Thymus (tissue), 11 donors: ENCODE measurements at regions not wholly inside any gene's neighbourhood (a gene's known extent, or its start where the extent isn't known, plus 50 kb on each side); places are given as distances from the start of the nearest gene placed in this dataset.

Experiments
- DNase-seq, 9 donors: peaks; one replicate each; pipeline ENCODE4 v3.0.0-alpha.2; 2013; ENCODE audit warnings: low spot score in 9 of 9, low read depth in 6 of 9, missing footprints in 1 of 9
- H3K27ac ChIP-seq, 2 donors: one replicate each; pipeline ENCODE4 v1.5.1; 2013; ENCODE audit warnings: control low read depth in 1 of 2, low read depth in 1 of 2, low read length in 1 of 2, mild to moderate bottlenecking in 1 of 2, moderate library complexity in 1 of 2
- H3K27me3 ChIP-seq, 2 donors: one replicate each; pipeline ENCODE4 v1.5.1; 2013; ENCODE audit warnings: low read length in 1 of 2; ENCODE audit not compliant: control insufficient read depth in 2 of 2, insufficient read depth in 1 of 2
- H3K36me3 ChIP-seq, 2 donors: one replicate each; pipeline ENCODE4 v1.5.1; 2013; ENCODE audit warnings: low read length in 1 of 2, mild to moderate bottlenecking in 1 of 2, moderate library complexity in 1 of 2; ENCODE audit not compliant: control insufficient read depth in 2 of 2, insufficient read depth in 2 of 2
- H3K4me1 ChIP-seq, 2 donors: one replicate each; pipeline ENCODE4 v1.5.1; 2013; ENCODE audit warnings: low read length in 2 of 2; ENCODE audit not compliant: control insufficient read depth in 2 of 2, insufficient read depth in 2 of 2
- H3K4me3 ChIP-seq, 2 donors: one replicate each; pipeline ENCODE4 v1.5.1; 2013; ENCODE audit warnings: low read length in 2 of 2, control low read depth in 1 of 2, mild to moderate bottlenecking in 1 of 2
- H3K9me3 ChIP-seq, 2 donors: one replicate each; pipeline ENCODE4 v1.5.1; 2013; ENCODE audit warnings: low read length in 1 of 2, mild to moderate bottlenecking in 1 of 2; ENCODE audit not compliant: control insufficient read depth in 2 of 2, insufficient read depth in 1 of 2
- WGBS: extraction: QIAGEN DNeasy Blood & Tissue Kit; methylation state at CpG from one replicate; pipeline ENCODE4 v1.1.7; 2013; 5-methylcytosine and 5-hydroxymethylcytosine counted together
- donor health status: healthy.

DNA sequence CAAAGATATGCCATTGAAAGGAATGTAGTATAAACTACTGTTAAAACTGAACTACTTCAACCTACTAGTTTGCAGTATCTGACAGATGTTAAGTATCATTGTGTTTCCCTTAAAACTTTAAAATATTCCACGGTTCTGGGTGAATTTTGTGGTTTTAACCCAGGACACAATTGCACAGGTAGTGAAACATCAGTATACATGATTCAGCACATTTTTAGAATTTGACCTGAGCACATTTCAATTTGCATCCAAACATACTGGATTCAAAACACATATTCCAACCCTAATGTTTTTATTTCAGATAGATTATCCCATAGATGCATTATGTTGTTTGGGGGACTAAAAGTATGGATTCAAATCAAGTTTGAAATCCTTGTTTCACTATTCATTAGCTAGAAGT, 129.9 kb upstream of the ZNF804B start:
- no peaks in the 10 kb centered on the region for H3K4me1 ChIP-seq
- no peaks in the 10 kb centered on the region for H3K9me3 ChIP-seq
- 81% methylated on average over 1 of the region's 1 CpG for WGBS
- no peaks in the 10 kb centered on the region for H3K36me3 ChIP-seq
- no peaks in the 10 kb centered on the region for H3K27me3 ChIP-seq
- DNase-seq = no peak
- H3K27ac ChIP-seq = no peak overlapping the region
- H3K4me3 ChIP-seq = no peak overlapping the region

DNA sequence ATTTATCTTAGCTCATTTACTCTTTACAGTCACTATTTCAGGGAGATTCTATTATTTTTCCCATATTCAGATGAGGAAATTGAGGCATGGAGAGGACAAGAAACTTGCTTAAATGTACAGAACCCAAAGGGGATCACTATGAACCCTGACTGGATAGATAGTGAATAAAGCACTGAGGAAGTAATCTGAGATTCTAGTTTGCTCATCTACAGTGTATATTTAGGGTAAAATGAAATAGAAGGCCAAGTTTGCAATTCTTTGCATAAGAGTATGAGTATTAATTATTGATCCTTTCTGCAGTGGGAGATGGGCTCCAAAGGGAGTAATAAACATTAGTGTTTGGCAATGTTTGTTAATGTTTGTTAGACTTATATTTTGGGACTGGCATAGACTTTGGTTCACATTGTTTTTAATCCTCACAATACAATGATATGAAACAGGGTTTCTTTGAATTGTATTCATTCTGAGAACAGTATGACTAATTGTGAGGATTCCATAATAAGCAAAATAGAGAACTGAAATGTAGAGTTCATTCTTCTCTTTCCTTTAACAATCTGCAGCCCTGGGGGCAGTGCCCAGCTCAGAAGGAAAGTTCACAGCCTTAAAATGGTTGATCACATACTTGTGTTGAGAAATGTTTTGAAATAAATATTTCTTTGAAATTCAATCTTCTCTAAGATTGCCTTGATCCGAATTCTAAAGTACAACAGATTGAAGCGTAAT, 131.0 kb upstream of the ZNF804B start:
- H3K36me3 ChIP-seq = no peaks in the 10 kb centered on the region
- H3K4me1 ChIP-seq = no peaks in the 10 kb centered on the region
- no peak overlapping the region for H3K4me3 ChIP-seq
- no peak overlapping the region for H3K27ac ChIP-seq
- no peaks in the 10 kb centered on the region for H3K27me3 ChIP-seq
- no peaks in the 10 kb centered on the region for H3K9me3 ChIP-seq
- WGBS = 91% methylated on average over 2 of the region's 2 CpGs
- DNase-seq = no peak

DNA sequence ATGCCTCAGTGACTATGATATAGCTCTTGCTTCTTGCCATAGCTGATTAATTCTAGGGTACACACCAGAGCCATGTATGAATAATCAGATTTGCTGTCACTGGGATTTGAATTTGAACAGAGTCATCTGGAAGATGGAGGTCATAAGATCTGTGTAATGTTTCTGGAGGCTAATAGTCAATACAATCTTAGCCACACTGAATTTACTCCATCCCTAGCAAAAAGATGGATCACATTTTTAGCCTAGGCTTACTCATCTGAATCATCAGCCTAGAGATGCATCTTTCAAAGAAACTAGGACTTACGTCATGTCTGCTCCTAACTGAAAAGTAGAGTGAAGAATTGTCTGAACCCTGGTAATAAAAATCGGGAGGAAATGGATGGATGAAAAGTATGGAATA, 142.3 kb upstream of the ZNF804B start:
- Histone ChIP-seq H3K9me3 (no peaks in the 10 kb centered on the region), H3K36me3 (no peaks in the 10 kb centered on the region), H3K27ac (no peak overlapping the region), H3K4me1 (no peaks in the 10 kb centered on the region), H3K27me3 (no peaks in the 10 kb centered on the region), H3K4me3 (no peak overlapping the region)
- WGBS = 97% methylated on average over 2 of the region's 2 CpGs
- no peak for DNase-seq

DNA sequence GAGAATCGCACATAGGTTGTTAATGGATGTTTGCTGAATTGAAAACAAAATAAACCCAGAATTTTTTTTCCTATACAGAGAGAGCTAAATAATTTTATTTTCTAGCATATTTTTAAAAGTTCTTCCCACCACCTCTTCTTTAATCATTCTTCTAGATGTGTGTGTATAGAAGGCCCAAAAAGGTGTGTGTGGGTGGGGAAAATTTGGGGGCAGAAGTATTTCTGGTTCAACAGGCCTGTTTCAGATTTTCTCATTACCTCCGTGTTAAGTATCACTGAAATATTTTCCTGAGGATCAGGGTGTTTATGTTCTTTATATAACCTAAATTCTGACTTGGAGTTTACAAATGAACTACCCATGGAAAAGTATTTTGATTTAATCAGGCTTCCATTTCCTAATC, 144.2 kb upstream of the ZNF804B start:
- H3K27ac ChIP-seq = no peak overlapping the region
- H3K9me3 ChIP-seq = no peaks in the 10 kb centered on the region
- no peak for DNase-seq
- 94% methylated on average over 2 of the region's 2 CpGs for WGBS
- H3K4me1 ChIP-seq = no peaks in the 10 kb centered on the region
- H3K36me3 ChIP-seq = no peaks in the 10 kb centered on the region
- no peaks in the 10 kb centered on the region for H3K27me3 ChIP-seq
- H3K4me3 ChIP-seq = no peak overlapping the region

DNA sequence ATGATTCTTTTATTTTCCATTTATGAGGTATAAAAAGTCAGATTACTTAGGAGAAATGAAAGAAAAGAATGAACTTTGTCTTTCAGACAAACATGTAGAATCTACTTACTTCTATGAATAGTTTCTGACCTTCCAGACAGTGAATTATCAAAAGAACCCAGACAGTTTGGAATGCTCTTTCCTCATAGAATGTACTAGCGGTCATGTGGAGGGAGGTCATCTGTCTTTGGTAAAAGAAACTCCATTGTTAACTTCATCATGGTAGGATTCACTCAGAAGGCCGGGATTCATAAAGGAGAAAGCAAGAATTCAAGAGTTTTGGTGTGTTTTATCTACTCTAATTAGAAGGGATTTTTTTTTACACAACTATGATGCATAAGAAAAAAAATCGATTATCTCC, 144.8 kb upstream of the ZNF804B start:
- Histone ChIP-seq H3K4me3 (no peak overlapping the region), H3K27ac (no peak overlapping the region), H3K4me1 (no peaks in the 10 kb centered on the region), H3K9me3 (no peaks in the 10 kb centered on the region), H3K36me3 (no peaks in the 10 kb centered on the region), H3K27me3 (no peaks in the 10 kb centered on the region)
- no peak for DNase-seq
- 81% methylated on average over 3 of the region's 3 CpGs for WGBS

DNA sequence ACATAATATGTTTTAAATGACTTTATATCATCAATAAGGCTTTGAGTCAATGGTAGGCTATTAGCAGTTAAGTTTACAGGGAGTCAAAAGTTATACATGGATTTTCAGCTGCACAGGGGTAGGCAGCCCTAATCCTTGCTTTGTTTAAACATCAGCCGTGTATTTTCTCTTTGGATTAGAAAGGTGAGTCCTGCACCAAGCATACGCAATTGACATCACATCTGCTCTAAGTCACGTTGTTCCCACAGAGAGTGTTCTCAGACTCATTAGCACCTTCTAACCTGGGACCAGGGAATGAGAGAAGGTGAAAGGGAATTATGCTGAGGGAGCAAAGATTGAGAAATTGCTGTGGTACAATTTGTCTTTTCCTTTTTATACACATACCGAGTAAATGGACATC, 148.6 kb upstream of the ZNF804B start:
- no peak for DNase-seq
- Histone ChIP-seq H3K27ac (no peak overlapping the region), H3K4me3 (no peak overlapping the region), H3K9me3 (no peaks in the 10 kb centered on the region), H3K4me1 (no peaks in the 10 kb centered on the region), H3K36me3 (no peaks in the 10 kb centered on the region), H3K27me3 (no peaks in the 10 kb centered on the region)
- 94% methylated on average over 4 of the region's 4 CpGs for WGBS

DNA sequence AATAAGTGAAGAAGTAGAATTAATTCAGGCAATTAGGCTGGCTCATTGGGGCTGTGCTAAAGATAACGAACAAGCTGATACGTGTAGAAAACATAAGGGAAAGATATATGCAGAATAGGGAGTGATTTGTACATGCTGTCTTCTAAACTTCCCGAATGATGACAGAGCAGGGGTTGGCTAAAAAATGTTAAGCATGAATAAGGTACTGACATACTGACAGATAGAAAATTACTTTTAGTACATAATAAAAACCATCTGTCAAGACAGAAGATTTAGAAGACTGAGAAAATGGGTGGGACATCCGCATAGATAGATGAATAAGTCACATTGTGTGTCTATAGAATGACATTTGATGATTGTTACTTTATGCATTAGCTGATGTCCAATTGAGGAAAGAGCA, 158.8 kb upstream of the ZNF804B start:
- 89% methylated on average over 4 of the region's 4 CpGs for WGBS
- Histone ChIP-seq H3K4me3 (no peak overlapping the region), H3K9me3 (no peaks in the 10 kb centered on the region), H3K36me3 (no peaks in the 10 kb centered on the region), H3K4me1 (no peaks in the 10 kb centered on the region), H3K27ac (no peak overlapping the region), H3K27me3 (no peaks in the 10 kb centered on the region)
- DNase-seq = no peak

DNA sequence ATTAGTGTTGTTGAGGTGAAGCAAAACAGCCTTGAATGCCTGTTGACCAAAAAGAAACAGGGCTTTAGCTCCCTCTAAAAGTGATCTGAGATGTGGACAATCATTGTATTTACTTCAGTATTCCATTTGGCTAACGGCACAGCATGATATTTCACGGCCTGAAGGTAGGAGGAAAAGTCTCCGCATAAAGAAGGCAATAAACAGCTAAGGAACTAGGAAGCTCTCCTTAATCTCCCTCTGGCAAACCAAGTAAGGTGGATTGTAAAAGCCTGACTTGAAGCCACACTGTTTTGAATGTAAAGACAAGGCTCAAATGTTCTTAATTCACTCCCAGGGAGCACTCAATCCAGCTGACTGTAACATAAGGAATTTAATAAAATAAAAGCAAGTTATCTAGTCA, 160.0 kb upstream of the ZNF804B start:
- Histone ChIP-seq H3K27me3 (no peaks in the 10 kb centered on the region), H3K4me3 (no peak overlapping the region), H3K36me3 (no peaks in the 10 kb centered on the region), H3K9me3 (no peaks in the 10 kb centered on the region), H3K27ac (no peak overlapping the region), H3K4me1 (no peaks in the 10 kb centered on the region)
- WGBS = 55% methylated on average over 3 of the region's 3 CpGs
- no peak for DNase-seq

DNA sequence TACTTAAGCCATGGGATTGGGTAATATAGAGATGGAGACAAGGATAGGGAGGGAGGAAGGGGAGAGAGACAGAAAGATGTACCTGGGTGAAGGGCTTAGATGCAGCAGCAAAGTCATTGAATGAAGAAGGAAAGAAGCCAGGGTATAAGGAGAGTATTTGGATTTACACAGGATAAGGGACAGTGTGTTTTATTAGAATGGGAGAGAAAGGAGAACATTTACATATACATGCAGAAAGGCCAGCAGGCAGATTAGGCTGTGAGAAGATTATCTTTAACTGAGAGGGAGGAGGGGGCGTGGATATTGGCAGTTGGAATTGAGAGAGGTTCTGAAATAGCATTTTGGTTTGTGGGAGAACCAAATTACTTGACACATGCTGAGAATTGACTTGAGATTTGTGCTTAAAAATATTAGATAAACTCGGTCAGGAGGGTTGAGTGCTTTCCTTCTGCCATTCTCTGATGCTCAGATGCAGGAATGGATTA, 161.5 kb upstream of the ZNF804B start:
- Histone ChIP-seq H3K4me1 (no peaks in the 10 kb centered on the region), H3K4me3 (no peak overlapping the region), H3K27me3 (no peaks in the 10 kb centered on the region), H3K27ac (no peak overlapping the region), H3K9me3 (no peaks in the 10 kb centered on the region), H3K36me3 (no peaks in the 10 kb centered on the region)
- DNase-seq = no peak
- WGBS = 80% methylated on average over 2 of the region's 2 CpGs
